IPS-18c (cell line): ENCODE measurements at regions not wholly inside any gene's neighbourhood (a gene's known extent, or its start where the extent isn't known, plus 50 kb on each side); places are given as distances from the start of the nearest gene placed in this dataset.

Source experiments
- H3K4me3 ChIP-seq: 2 replicates; pipeline ENCODE4 v1.7.0; 2013; ENCODE audit warnings: low read depth, mild to moderate bottlenecking, low read length, moderate library complexity; ENCODE audit not compliant: insufficient read depth
- H3K9me3 ChIP-seq: one replicate; pipeline ENCODE4 v1.6.1; 2013; ENCODE audit warnings: mild to moderate bottlenecking, low read length, moderate library complexity; ENCODE audit not compliant: control insufficient read depth, insufficient read depth

DNA sequence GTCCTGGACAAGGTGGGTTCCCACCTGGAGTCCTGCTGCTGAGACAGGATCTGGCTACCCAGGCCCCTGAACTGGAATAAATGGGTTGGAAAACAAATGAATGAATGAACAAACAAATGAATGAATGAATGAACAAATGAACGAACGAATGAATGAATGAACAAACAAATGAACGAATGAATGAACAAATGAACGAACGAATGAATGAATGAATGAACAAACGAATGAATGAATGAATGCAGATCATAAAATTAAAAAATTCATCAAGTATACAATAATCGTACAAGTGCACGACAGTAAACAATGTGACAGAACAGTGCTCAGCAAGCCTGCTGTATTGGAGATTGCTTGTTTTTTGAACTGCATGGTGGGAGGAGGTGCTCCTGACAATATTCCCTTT, 2097.1 kb downstream of the MAT2B start:
- no peaks in the 10 kb centered on the region for H3K9me3 ChIP-seq

DNA sequence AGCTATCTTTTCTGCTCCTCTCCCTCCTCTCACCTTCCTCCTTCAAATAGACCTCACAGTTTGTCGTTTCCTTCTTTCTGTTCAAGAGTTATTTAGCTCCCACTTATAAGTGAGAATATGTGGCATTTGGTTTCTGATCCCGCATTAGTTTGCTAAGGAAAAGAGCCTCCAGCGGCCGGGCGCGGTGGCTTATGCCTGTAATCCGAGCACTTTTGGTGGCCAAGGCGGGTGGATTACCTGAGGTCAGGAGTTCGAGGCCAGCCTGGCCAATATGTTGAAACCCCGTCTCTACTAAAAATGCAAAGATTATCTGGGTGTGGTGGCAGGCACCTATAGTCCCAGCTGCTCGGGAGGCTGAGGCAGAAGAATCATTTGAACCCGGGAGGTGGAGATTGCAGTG, 2101.6 kb downstream of the MAT2B start:
- Histone ChIP-seq H3K4me3 (no peak overlapping the region), H3K9me3 (no peaks in the 10 kb centered on the region)

More for the DNA sequence above, 2097.1 kb downstream of the MAT2B start:
- no peak overlapping the region for H3K4me3 ChIP-seq

DNA sequence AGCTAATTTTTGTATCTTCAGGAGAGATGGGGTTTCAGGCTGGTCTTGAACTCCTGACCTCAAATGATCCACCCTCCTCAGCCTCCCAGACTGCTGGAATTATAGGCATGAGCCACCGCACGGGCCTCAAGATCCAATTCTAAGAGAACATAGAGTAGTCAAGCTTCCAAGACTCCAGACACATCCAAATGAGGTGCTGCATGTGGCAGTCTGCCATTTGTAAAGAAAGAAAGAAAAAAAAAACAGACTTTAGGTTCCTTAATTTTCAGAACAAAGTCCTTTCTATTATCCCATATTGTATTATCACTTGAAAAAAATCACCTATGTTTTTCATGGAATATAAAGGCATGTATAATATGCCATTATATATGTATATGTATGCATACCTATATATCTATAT, 2104.5 kb downstream of the MAT2B start:
- H3K9me3 ChIP-seq: no peaks in the 10 kb centered on the region
- H3K4me3 ChIP-seq: no peak overlapping the region

DNA sequence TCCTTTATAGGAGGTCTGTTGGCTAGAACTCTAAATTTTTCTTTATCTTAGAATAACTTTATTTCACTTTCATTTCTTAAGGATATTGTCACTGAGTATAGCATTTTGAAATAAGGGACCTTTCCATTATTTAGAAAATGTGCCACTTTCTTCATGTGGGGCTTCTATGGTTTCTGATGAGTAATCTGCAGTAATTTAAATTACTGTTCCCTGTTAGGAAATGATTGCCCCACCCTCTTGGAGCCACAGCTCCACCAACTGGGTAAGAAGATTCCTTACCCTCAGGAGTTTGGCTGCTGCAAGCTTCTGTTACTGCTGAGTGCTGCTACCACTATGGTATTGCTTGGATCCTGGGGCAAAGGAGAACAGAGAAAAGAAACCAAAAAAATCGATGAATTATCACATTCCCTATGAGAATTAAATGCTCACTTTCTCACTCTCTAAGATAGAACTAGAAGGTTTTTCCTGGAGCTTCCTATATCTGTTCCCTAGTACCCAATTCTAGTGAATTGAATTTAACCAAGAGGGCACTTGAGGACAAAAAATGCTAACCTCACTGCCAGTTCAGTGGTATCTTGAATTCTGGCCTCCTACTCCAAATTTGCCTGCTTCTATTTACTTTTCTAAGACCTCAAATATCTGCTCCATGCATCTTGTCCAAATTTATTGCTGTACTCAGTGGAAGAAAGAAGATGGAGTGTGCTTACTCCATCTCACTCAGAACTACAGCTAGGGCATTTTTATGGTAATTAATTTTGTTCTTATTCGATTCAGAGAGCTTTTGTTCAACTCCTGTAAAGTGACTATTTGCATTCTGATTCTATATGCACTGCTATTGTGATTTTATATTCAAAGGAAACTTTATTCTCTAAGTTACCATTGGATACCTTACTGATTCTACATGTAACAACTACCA, 2111.3 kb downstream of the MAT2B start:
- Histone ChIP-seq H3K9me3 (no peaks in the 10 kb centered on the region), H3K4me3 (no peak overlapping the region)

DNA sequence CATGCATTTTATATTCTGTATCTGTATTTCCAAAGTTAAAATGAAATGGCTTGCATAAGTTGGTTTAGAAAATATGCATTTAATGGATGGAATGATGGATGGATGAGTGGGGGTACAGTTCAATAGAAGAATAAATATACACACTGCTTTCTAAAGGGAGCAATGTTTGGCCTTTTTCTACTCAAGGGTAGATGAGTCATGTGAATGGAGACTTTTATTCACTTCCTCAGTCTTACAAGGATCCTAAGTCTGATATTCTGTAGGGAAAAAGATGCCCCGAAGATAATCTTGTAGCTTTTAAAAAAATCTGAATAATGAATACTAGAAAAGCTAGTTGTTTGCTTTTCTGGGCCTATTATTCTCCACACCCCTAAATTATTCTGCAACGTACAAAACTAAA, 2112.1 kb downstream of the MAT2B start:
- no peaks in the 10 kb centered on the region for H3K9me3 ChIP-seq
- H3K4me3 ChIP-seq: no peak overlapping the region

DNA sequence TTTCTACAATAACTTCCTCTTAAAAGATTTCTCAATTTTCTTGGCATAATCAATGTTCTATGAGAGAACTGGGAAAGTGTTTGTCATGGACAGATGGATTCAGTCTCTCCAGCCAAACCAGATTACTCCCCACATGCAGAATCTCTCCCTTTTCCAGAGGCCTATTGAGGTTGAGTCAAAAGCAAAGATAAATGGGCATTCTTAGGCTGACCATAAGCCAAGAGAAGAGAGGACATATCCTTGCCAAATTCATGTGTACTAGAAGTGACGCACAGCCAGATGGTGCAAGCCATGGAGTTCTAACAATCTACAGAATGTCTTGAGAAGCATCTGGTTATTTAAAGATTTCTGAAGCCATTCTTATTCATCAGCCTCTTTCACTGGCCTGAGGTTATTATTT, 2115.0 kb downstream of the MAT2B start:
- H3K9me3 ChIP-seq: no peaks in the 10 kb centered on the region
- no peak overlapping the region for H3K4me3 ChIP-seq

DNA sequence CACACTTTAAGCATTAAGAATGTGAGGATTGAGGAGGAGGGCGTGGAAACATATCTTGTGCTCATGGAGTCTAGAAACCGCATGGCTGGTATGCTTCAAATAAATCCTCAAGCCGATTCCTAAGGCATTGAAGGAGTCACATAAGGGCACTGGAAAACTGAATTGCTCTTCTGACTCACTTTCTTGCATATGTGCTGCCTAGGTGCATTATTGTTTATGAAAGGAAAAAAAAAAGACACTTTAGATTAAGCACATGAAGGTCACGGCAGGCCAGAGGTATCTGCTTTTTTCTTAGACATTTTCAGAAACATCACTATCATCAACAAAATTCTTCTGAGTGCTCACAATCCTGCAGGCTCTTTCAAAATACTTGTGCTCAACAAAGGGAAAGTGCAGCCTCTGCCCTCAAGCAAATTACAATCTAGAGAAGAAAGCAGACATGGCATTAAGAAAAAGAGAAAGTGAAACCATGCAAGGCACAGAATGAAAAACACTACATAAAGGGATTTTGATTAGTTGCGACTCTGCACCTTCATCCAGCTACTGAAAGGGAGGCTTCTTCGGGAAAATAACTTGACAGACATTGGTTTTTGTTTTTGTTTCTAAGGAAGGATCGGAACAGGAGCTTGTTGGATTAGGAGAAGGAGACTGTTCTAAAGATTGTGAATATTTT, 2117.6 kb downstream of the MAT2B start:
- Histone ChIP-seq H3K9me3 (no peaks in the 10 kb centered on the region), H3K4me3 (no peak overlapping the region)

DNA sequence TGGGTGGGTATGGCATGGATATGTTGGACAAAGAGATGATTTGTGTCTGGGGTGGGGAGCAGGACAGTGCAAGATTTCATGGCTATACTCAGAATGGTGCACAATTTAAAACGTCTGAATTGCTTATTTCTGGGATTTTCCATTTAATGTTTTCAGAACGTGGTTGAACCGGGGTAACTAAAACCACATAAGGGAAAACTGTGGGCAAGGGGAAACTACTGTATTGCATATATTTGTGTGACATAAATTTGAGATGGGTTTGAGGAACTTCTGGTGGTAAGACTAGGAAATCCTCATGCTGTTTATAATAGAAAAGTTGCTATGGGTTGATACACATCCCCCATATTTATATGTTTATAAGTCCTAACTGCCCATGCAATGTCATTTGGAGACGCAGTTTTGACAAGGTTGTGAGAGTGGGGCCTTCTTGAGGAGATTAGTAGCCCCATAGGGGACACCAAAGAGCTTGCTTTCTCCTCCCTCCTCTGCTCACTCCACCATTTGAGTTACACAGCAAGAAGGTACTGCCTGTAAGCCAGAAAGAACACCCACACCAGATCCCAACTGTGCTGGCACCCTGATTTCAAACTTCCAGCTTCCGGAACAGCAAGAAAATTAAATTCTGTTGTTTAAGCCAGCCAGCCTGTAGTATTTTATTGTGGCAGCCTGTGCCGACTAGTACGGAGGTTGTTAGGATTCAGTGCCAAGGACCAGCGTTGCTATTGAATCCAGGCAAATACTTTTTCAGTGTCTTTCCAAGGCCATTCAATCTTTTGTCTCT, 2118.9 kb downstream of the MAT2B start:
- H3K9me3 ChIP-seq: no peaks in the 10 kb centered on the region
- H3K4me3 ChIP-seq: no peak overlapping the region

DNA sequence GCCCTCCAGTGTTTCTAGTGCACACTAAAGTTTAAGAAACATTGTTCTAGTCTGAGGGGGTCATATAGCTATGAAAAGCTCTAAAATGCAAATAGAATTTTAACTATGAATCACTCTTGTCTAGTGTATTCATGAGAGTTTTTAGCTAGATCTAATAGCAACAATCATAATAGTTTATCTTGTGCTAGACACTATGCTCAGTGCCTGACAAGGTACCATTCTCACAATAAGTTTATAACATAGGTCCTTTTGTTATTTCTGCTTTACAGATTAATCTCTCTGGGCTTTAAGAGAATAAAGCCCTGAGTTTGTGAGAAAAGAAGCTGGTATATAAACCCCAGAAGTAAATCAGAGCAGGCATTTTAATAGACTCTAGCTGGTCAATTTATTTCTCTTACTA, 2120.7 kb downstream of the MAT2B start:
- Histone ChIP-seq H3K9me3 (no peaks in the 10 kb centered on the region), H3K4me3 (no peak overlapping the region)

DNA sequence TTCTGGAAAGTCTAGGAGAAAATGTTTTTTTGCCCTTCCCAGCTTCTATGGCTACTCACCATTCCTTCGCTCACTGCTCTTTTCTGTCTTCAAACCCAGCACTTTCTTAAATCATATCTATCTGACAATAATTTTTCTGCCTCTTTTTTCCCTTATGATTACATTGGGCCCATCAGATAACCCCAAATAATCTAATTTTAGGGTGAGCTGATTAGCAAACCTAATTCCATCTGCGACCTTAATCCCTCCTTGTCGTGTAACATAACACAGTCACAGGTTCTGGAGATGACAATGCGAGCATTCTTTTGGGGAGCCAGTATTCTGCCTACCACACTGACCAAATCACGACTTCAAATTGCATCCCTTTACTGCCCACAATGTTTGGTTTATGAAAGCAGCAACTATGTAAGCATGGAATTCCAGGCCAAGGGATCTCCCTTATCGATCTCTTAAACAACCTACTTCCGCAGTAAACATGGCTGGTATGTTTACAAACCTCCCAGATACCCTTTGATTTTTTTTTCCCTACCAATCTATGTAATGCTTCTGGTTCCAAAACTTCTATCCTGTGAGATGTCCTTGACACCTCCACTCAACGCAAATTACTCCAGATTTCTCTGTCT, 2122.2 kb downstream of the MAT2B start:
- no peak overlapping the region for H3K4me3 ChIP-seq
- no peaks in the 10 kb centered on the region for H3K9me3 ChIP-seq

DNA sequence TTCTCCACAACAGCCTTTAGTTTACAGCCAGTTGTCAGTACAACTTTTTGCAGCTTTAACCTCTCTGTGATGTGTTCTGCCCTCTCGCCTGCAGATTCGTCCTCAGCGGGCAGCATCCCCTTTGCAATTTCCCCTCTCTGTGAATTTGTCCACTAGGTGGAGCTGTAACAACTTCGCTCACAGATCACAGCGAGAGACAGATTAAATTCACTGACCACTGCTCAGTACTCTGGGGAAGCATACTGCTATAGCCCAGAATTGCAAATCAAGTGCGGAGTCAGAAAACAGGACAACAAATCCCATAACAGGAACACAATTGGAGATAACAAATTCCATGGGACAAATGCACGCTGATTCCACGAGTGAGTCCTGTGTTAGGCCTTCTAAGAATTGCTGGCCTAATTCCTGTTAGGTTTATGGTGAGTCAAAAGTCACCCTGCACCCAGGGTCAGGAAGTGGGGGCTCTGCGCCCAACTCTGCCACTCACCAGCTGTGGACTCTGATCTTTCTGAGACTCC, 2124.9 kb downstream of the MAT2B start:
- no peak overlapping the region for H3K4me3 ChIP-seq
- no peaks in the 10 kb centered on the region for H3K9me3 ChIP-seq

DNA sequence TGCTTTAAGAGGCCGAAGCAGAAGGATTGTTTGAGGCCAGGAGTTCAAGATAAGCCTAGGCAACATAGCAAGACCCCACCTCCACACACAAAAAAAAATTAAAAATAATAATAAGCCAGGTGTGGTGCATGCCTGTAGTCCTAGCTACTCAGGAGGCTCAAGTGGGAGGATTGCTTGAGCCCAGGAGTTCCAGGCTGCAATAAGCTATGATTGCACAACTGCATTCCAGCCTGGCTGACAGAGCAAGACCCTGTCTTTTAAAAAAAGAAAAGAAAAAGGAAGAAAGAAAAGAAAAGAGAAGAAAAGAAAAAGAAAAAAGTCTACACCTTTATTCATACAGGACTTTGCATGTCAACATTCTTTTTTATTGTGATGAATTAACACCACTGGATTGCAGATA, 2125.8 kb downstream of the MAT2B start:
- Histone ChIP-seq H3K4me3 (no peak overlapping the region), H3K9me3 (no peaks in the 10 kb centered on the region)

DNA sequence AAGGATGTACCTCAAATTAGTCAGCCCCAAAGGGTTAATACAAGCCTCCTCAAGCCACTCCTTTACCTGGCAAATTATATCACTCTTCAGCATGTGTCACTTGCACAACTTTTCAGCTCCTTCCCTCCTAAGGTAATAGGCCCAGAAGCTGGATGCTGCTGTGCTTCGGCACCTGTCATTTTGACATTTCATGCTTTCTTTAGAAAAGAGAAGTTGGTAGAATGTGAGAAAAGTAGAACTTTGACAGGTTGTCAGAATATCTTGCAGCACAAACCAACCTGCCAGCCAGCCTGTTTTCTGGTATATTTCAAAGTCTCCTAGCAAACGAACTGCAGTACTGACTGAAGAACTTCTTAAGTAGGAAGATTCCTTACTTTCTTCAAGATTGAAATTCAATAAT, 2136.9 kb downstream of the MAT2B start:
- no peak overlapping the region for H3K4me3 ChIP-seq
- H3K9me3 ChIP-seq: no peaks in the 10 kb centered on the region

DNA sequence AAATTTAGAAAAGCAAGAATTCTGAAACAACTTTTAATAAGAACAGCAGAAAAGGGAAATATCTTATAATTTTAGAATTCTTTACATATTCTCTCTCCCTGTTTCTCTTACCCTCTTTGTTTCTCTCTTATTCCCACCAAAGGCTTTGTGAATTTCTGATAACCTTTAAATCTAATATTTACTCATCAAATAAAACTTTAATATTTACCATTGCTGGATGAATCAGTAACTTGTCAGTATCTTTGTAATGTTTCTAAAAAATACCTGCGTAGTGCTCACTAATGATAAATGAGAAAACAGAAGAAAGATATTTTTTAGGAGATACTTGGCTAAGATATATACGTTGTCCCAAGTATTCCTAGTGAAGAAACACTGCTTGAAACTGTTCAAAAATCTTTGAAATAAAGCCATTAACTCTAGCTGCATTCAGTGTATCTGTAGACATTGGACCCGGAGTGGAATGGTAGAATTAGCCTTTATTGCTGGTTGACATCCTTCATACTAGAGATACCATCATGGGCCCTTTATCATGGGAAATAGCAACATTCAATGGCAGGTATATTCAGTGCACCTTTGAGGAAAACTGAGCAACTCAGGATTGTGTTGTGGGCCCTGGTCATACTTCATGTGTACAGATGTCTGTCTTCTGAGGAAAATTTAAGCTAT, 2160.4 kb downstream of the MAT2B start:
- Histone ChIP-seq H3K4me3 (no peak overlapping the region), H3K9me3 (no peaks in the 10 kb centered on the region)

DNA sequence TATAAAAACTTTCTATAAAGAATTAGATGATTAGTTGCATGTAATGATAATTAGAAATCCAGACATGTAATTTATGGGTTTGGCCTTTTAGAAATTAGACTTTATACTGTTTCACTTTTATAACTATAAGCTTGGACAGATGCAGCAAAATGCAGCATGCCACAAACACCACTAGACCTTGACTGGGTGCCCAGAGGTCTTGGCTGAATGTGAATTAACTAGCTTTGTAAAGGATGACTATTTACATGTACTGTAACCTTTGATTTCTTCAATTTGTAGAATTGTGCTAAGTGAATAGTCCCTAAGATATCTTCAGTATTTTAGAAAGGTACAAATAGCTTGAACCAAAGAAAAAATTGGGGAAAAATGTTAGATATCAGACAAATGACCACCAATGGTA, 2168.1 kb downstream of the MAT2B start:
- Histone ChIP-seq H3K9me3 (no peaks in the 10 kb centered on the region), H3K4me3 (no peak overlapping the region)

DNA sequence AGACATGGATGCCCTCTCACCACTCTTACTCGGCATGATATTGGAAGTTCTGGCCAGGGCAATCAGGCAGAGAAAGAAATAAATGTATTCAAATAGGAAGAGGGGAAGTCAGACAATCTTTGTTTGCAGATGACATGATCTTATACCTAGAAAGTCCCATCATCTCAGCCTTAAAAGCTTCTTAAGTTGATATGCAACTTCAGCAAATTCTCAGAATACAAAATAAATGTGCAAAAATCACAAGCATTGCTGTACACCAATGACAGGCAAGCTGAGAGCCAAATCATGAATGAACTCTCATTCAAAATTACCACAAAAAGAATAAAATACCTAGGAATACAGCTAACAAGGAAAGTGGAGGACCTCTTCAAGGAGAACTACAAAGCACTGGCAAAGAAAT, 2190.4 kb downstream of the MAT2B start:
- no peaks in the 10 kb centered on the region for H3K9me3 ChIP-seq

DNA sequence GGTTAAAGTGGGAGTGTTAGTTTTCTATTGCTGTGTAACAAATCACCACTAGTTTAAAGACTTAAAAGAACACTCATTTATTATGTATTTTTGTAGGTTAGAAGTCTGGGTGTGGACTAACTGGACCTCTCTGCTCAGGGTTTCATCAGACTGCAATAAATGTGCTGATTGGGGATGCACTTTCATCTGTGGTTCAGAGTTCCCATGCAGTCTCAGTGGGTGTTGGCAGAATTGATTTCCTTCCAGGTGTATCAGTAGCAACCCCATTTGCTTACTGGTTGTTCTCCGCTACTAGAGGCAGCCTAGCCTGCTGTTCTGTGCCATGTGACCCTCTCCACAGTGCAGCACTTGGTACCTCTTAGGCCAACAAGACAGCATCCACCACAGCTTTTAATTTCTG, 2200.5 kb downstream of the MAT2B start:
- no peak overlapping the region for H3K4me3 ChIP-seq
- no peaks in the 10 kb centered on the region for H3K9me3 ChIP-seq

More for the DNA sequence above, 2190.4 kb downstream of the MAT2B start:
- H3K4me3 ChIP-seq: no peak overlapping the region
